PC-9 (cell line): ENCODE measurements at regions not wholly inside any gene's neighbourhood (a gene's known extent, or its start where the extent isn't known, plus 50 kb on each side); places are given as distances from the start of the nearest gene placed in this dataset.

Source experiments
- BruUV-seq: library from RNA; stranded (reverse); fragments of 400-500 nt; replicated peaks from 2 replicates; lab custom pipeline; 2021; lab: Mats Ljungman, UMichigan
- CTCF ChIA-PET: fragments of 300-600 bp; sonication (Branson Sonifier 250); formaldehyde crosslinking; loops from one replicate; lab custom pipeline; 2022; ENCODE audit warnings: antibody characterized with exemption; lab: Charles Lee
- POLR2A ChIA-PET: fragments of 300-600 bp; sonication (Branson Sonifier 250); formaldehyde crosslinking; loops from one replicate; lab custom pipeline; 2022; ENCODE audit warnings: antibody characterized with exemption; ENCODE audit not compliant: unreplicated experiment; lab: Charles Lee
- DNase-seq, 2 experiments: peaks; one replicate each; pipeline versions ENCODE4 v3.0.0 to v3.0.0-alpha.2; 2015 to 2022; ENCODE audit warnings: mixed read lengths in 1 of 2
- H2AFZ ChIP-seq: fragments of 200-600 bp; sonication (generic); 2 replicates; pipeline ENCODE4 v1.8.1; 2017; ENCODE audit warnings: antibody characterized with exemption
- H3F3A ChIP-seq: fragments of 200-600 bp; sonication (generic); 2 replicates; pipeline ENCODE4 v1.8.1; 2017; ENCODE audit warnings: antibody characterized with exemption, mild to moderate bottlenecking, low read depth; ENCODE audit not compliant: insufficient read depth
- H3K27ac ChIP-seq: fragments of 200-600 bp; sonication (generic); 2 replicates; pipeline ENCODE4 v1.6.1; 2016; ENCODE audit warnings: mixed run types
- H3K27me3 ChIP-seq: fragments of 200-600 bp; sonication (generic); 2 replicates; pipeline ENCODE4 v1.6.1; 2016; ENCODE audit warnings: low read depth, mixed run types; ENCODE audit not compliant: insufficient read depth
- H3K36me3 ChIP-seq: fragments of 200-600 bp; sonication (generic); 2 replicates; pipeline ENCODE4 v1.6.1; 2016; ENCODE audit warnings: low read depth, mixed run types
- H3K4me1 ChIP-seq: fragments of 200-600 bp; sonication (generic); replicated peaks from 2 replicates; pipeline ENCODE4 v1.6.1; 2016; ENCODE audit warnings: mixed run types; ENCODE audit not compliant: insufficient read depth
- H3K4me2 ChIP-seq: fragments of 200-600 bp; sonication (generic); 2 replicates; pipeline ENCODE4 v1.6.1; 2017; ENCODE audit warnings: mixed run types
- H3K4me3 ChIP-seq: fragments of 200-600 bp; sonication (generic); 2 replicates; pipeline ENCODE4 v1.6.1; 2016; ENCODE audit warnings: mixed run types
- H3K79me2 ChIP-seq: fragments of 200-600 bp; sonication (generic); 2 replicates; pipeline ENCODE4 v1.6.1; 2017; ENCODE audit warnings: low read depth, mixed run types
- H3K9me2 ChIP-seq: fragments of 200-600 bp; sonication (generic); 2 replicates; pipeline ENCODE4 v1.8.1; 2017; ENCODE audit warnings: mild to moderate bottlenecking; ENCODE audit not compliant: insufficient read depth
- H3K9me3 ChIP-seq: fragments of 200-600 bp; sonication (generic); 2 replicates; pipeline ENCODE4 v1.8.1; 2016; ENCODE audit warnings: low read depth; ENCODE audit not compliant: insufficient read depth
- H4K20me1 ChIP-seq: fragments of 200-600 bp; sonication (generic); 2 replicates; pipeline ENCODE4 v1.8.1; 2017; ENCODE audit not compliant: insufficient read depth
- CTCF ChIP-seq: fragments of 200-600 bp; sonication (generic); conservative IDR thresholded peaks from 2 replicates; pipeline ENCODE4 v1.6.1; 2017; ENCODE audit warnings: mixed run types, antibody characterized with exemption, mild to moderate bottlenecking, moderate library complexity
- EZH2 ChIP-seq: fragments of 200-600 bp; sonication (generic); IDR thresholded peaks from 2 replicates; pipeline ENCODE4 v1.8.0; 2017; ENCODE audit warnings: antibody characterized with exemption, low read depth
- intact Hi-C: fragments of 100-400 bp; cut with micrococcal nuclease; formaldehyde crosslinking; loops from one replicate; pipeline ENCODE4 v1.10.0; 2022; ENCODE audit not compliant: unreplicated experiment

GRCh38 chr20:33915726-33916331 lies 77.9 kb upstream of the RALY start:
- H3K27me3 ChIP-seq, result no peaks in the 10 kb centered on the region
- H3K79me2 ChIP-seq, result no peaks in the 10 kb centered on the region
- H3K4me2 ChIP-seq, result no peak overlapping the region
- no peaks in the 10 kb centered on the region for H3K9me3 ChIP-seq
- H3K27ac ChIP-seq, result no peak overlapping the region
- peak; percentile 62 for TF ChIP-seq CTCF
- no peak for TF ChIP-seq EZH2
- CTCF ChIA-PET, result no interaction called here
- peaks cover 17% of the 10 kb centered on the region for H3K4me1 ChIP-seq
- no peak overlapping the region for H2AFZ ChIP-seq
- intact Hi-C loops, result no loop called here
- peaks cover 15% of the 10 kb centered on the region; the same call in 1 of the 2 replicates for H3F3A ChIP-seq
- POLR2A ChIA-PET, result no interaction called here
- no peak overlapping the region for H3K4me3 ChIP-seq
- BruUV-seq, result no TSS peak
- H3K9me2 ChIP-seq, result no peaks in the 10 kb centered on the region
- DNase-seq, result peak in 1 of 2 experiments; percentile 24
- no peaks in the 10 kb centered on the region for H4K20me1 ChIP-seq
- no peaks in the 10 kb centered on the region for H3K36me3 ChIP-seq

GRCh38 chr20:33916768-33917167 lies 76.9 kb upstream of the RALY start:
- CTCF ChIA-PET, result interaction anchor here (0.6 kb wide), 1 partner anchor 212 kb away, joined by 3 read pairs; no protein-coding TSS in a partner anchor

DNA sequence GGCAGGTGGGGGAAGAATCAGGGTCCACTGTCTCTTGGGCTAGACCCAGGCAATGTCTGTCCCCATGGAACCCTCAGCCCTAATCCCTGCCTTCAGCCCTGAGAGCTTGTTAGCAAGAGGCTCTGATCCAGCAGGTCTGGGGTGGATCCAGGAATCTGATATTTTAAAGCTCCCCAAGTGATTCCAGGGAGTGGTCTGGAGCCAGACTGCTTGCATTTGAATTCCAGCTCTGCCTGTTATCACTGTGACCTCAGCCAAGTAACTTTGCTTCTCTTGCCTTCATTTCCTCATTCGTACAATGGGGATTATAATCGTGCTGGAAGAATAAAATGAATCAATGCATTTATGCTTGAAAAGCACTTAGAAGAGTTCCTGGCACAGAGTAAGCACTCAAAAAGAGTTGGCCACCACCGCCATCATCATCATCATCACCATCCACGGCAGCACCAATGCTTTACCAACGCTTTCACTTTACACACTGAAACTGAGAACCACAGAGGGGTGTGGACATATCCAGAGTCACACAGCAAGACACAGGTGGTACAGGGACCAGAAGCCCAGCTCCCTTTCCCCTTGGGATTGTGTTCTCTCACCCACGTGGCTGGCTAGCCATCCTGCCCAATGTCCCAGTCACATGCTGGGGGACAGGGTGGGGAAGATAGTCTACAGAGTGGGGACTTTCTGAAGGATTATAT lies 75.7 kb upstream of the RALY start:
- intact Hi-C loops, result no loop called here

More at GRCh38 chr20:33916768-33917167, 76.9 kb upstream of the RALY start:
- H3F3A ChIP-seq, result peaks cover 15% of the 10 kb centered on the region; the same call in 1 of the 2 replicates
- intact Hi-C loops, result no loop called here
- no peaks in the 10 kb centered on the region for H3K9me2 ChIP-seq
- no TSS peak for BruUV-seq
- H3K4me3 ChIP-seq, result no peak overlapping the region
- no peak overlapping the region for H2AFZ ChIP-seq
- POLR2A ChIA-PET, result no interaction called here
- DNase-seq, result no peak
- H3K79me2 ChIP-seq, result no peaks in the 10 kb centered on the region
- H3K4me1 ChIP-seq, result peaks cover 15% of the 10 kb centered on the region
- H3K36me3 ChIP-seq, result no peaks in the 10 kb centered on the region
- no peaks in the 10 kb centered on the region for H3K27me3 ChIP-seq
- no peak overlapping the region for H3K27ac ChIP-seq
- H3K4me2 ChIP-seq, result no peak overlapping the region
- no peaks in the 10 kb centered on the region for H4K20me1 ChIP-seq
- TF ChIP-seq EZH2 (no peak), CTCF (no peak)
- H3K9me3 ChIP-seq, result no peaks in the 10 kb centered on the region

More for the DNA sequence above, 75.7 kb upstream of the RALY start:
- TF ChIP-seq EZH2 (no peak), CTCF (no peak)
- no peak for DNase-seq
- Histone ChIP-seq H3K27ac (no peak overlapping the region), H3K9me3 (no peaks in the 10 kb centered on the region), H2AFZ (no peak overlapping the region), H3K36me3 (no peaks in the 10 kb centered on the region), H3K4me2 (no peak overlapping the region), H3K4me1 (peaks cover 15% of the 10 kb centered on the region), H3K27me3 (no peaks in the 10 kb centered on the region), H3K4me3 (no peak overlapping the region), H3F3A (peaks cover 15% of the 10 kb centered on the region; the same call in 1 of the 2 replicates), H4K20me1 (no peaks in the 10 kb centered on the region), H3K79me2 (no peaks in the 10 kb centered on the region), H3K9me2 (no peaks in the 10 kb centered on the region)
- ChIA-PET CTCF (interaction anchor here (0.6 kb wide), 1 partner anchor 23 kb away, joined by 3 read pairs; no protein-coding TSS in a partner anchor), POLR2A (no interaction called here)
- BruUV-seq, result no TSS peak
